SU-DHL-6 (cell line): ENCODE measurements at regions not wholly inside any gene's neighbourhood (a gene's known extent, or its start where the extent isn't known, plus 50 kb on each side); places are given as distances from the start of the nearest gene placed in this dataset.

Source experiments
- H2AFZ ChIP-seq: fragments of 200-600 bp; sonication (generic); 2 replicates; pipeline ENCODE4 v1.6.1; 2014; ENCODE audit warnings: low read depth, mild to moderate bottlenecking, moderate library complexity, mixed read lengths, antibody characterized with exemption, low read length; ENCODE audit not compliant: severe bottlenecking
- H3F3A ChIP-seq: fragments of 200-600 bp; shearing (Covaris generic); 2 replicates; pipeline ENCODE4 v1.6.0; 2016; ENCODE audit warnings: antibody characterized with exemption, mild to moderate bottlenecking; ENCODE audit not compliant: insufficient read depth
- H3K27ac ChIP-seq: fragments of 200-600 bp; sonication (generic); 2 replicates; pipeline ENCODE4 v1.5.1; 2016; ENCODE audit warnings: low read depth, mild to moderate bottlenecking, low read length, moderate library complexity, mixed read lengths
- H3K27me3 ChIP-seq: fragments of 200-600 bp; sonication (generic), shearing (Covaris generic); 2 replicates; pipeline ENCODE4 v1.6.0; 2014; ENCODE audit warnings: mild to moderate bottlenecking, low read length
- H3K36me3 ChIP-seq: fragments of 200-600 bp; sonication (generic); 2 replicates; pipeline ENCODE4 v1.6.1; 2014; ENCODE audit warnings: mild to moderate bottlenecking, low read length, mixed read lengths
- H3K4me2 ChIP-seq: fragments of 300-600, 200-600 bp; shearing (Covaris generic), sonication (generic); 2 replicates; pipeline ENCODE4 v1.6.0; 2014; ENCODE audit warnings: low read length, low read depth, mild to moderate bottlenecking; ENCODE audit not compliant: poor library complexity, severe bottlenecking
- H3K4me3 ChIP-seq: fragments of 200-600 bp; sonication (generic); 2 replicates; pipeline ENCODE4 v1.5.1; 2014; ENCODE audit warnings: antibody characterized with exemption, low read length, mild to moderate bottlenecking, mixed read lengths; ENCODE audit not compliant: insufficient read depth, poor library complexity, severe bottlenecking
- H3K79me2 ChIP-seq: fragments of 200-600 bp; sonication (generic); 2 replicates; pipeline ENCODE4 v1.6.1; 2014; ENCODE audit warnings: mild to moderate bottlenecking, low read length, moderate library complexity; ENCODE audit not compliant: insufficient read depth
- H3K9ac ChIP-seq: fragments of 200-600 bp; sonication (generic); 2 replicates; pipeline ENCODE4 v1.7.0; 2014; ENCODE audit warnings: mild to moderate bottlenecking, low read length
- H3K9me2 ChIP-seq: fragments of 200-600 bp; sonication (generic); replicated peaks from 2 replicates; pipeline ENCODE4 v1.6.1; 2014; ENCODE audit warnings: low read length; ENCODE audit not compliant: insufficient read depth
- H3K9me3 ChIP-seq: fragments of 200-600 bp; sonication (generic); 2 replicates; pipeline ENCODE4 v1.6.1; 2014; ENCODE audit warnings: low read length, mixed read lengths; ENCODE audit not compliant: insufficient read depth
- H4K20me1 ChIP-seq: fragments of 200-600 bp; sonication (generic); 2 replicates; pipeline ENCODE4 v1.6.1; 2014; ENCODE audit warnings: low read depth, mild to moderate bottlenecking, antibody characterized with exemption, low read length, moderate library complexity, mixed read lengths
- EZH2phosphoT487 ChIP-seq: fragments of 200-600 bp; sonication (generic), shearing (Covaris generic); conservative IDR thresholded peaks from 2 replicates; pipeline ENCODE4 v1.6.1; 2018; ENCODE audit warnings: mild to moderate bottlenecking, antibody characterized with exemption, low read length, moderate library complexity, mixed read lengths
- TF ChIP-seq, protein P1 (sequence below): fragments of 200-600 bp; sonication (generic); IDR thresholded peaks from one replicate; pipeline ENCODE4 v1.5.1; 2017; ENCODE audit warnings: antibody characterized with exemption, mild to moderate bottlenecking, low read length, moderate library complexity; ENCODE audit not compliant: insufficient read depth, poor library complexity, severe bottlenecking

- Histone ChIP-seq H2AFZ (no peak overlapping the region), H3K9ac (no peak overlapping the region), H3K27ac (no peak overlapping the region), H3K4me2 (no peak overlapping the region), H3K9me2 (no peaks in the 10 kb centered on the region), H3K36me3 (no peaks in the 10 kb centered on the region), H4K20me1 (no peaks in the 10 kb centered on the region), H3K27me3 (no peaks in the 10 kb centered on the region), H3K79me2 (no peaks in the 10 kb centered on the region), H3K9me3 (no peaks in the 10 kb centered on the region), H3F3A (no peaks in the 10 kb centered on the region), H3K4me3 (no peak overlapping the region)
- TF ChIP-seq EZH2phosphoT487: no peak
- TF ChIP-seq, protein P1, sequence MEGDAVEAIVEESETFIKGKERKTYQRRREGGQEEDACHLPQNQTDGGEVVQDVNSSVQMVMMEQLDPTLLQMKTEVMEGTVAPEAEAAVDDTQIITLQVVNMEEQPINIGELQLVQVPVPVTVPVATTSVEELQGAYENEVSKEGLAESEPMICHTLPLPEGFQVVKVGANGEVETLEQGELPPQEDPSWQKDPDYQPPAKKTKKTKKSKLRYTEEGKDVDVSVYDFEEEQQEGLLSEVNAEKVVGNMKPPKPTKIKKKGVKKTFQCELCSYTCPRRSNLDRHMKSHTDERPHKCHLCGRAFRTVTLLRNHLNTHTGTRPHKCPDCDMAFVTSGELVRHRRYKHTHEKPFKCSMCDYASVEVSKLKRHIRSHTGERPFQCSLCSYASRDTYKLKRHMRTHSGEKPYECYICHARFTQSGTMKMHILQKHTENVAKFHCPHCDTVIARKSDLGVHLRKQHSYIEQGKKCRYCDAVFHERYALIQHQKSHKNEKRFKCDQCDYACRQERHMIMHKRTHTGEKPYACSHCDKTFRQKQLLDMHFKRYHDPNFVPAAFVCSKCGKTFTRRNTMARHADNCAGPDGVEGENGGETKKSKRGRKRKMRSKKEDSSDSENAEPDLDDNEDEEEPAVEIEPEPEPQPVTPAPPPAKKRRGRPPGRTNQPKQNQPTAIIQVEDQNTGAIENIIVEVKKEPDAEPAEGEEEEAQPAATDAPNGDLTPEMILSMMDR: peak; percentile 36
These were observed 505.6 kb upstream of the MKI67 start for GRCh38 chr10:128631801-128632241.

GRCh38 chr10:128632694-128633093, 506.5 kb upstream of the MKI67 start:
- Histone ChIP-seq H3K36me3 (no peaks in the 10 kb centered on the region), H3K27me3 (no peaks in the 10 kb centered on the region), H4K20me1 (no peaks in the 10 kb centered on the region), H3K27ac (no peak overlapping the region), H3K9me2 (no peaks in the 10 kb centered on the region), H3K9ac (no peak overlapping the region), H3K9me3 (no peaks in the 10 kb centered on the region), H3K4me2 (no peak overlapping the region), H3K79me2 (no peaks in the 10 kb centered on the region), H3F3A (no peaks in the 10 kb centered on the region), H2AFZ (no peak overlapping the region), H3K4me3 (no peak overlapping the region)
- TF ChIP-seq, protein P1: no peak
- TF ChIP-seq EZH2phosphoT487: no peak

DNA sequence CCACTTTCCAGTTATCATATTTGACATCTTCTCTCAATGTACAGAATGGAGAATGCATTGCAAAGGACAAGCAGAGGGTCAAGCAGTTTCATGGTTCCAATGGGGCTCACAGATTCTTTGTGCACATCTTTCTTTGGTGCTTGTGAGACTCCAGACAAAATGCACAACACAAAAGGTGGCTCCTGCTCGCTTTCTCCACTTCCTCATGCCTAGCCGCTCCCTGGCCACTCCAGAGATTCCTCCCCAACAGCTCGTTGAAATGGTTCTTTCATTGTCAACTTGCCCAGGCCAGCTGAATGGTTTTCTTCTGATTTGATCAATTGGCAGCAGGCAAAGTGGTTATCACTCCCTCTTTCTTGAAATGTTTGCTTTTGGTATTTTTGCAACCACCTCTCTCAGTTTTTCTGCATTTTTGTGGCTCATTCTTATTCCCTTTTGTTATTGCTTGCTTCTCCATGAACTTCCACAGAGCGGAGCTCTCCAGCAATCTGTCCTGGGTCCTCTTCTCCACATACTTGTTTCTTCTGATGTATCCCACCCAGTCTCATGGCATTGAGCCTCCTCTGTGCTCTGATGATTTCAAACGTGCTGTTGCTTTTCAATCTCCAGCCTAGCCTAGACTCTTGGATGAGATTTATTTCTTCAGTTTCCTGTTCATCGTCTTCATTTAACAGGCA, 507.8 kb upstream of the MKI67 start:
- no peak overlapping the region for H2AFZ ChIP-seq
- no peak for TF ChIP-seq EZH2phosphoT487
- TF ChIP-seq, protein P1: no peak
- H3K9me2 ChIP-seq: no peaks in the 10 kb centered on the region
- no peaks in the 10 kb centered on the region for H3K27me3 ChIP-seq
- H3K4me2 ChIP-seq: no peak overlapping the region
- no peaks in the 10 kb centered on the region for H3F3A ChIP-seq
- H3K9me3 ChIP-seq: no peaks in the 10 kb centered on the region
- H3K27ac ChIP-seq: no peak overlapping the region
- H3K79me2 ChIP-seq: no peaks in the 10 kb centered on the region
- no peak overlapping the region for H3K4me3 ChIP-seq
- H4K20me1 ChIP-seq: no peaks in the 10 kb centered on the region
- H3K36me3 ChIP-seq: no peaks in the 10 kb centered on the region
- no peak overlapping the region for H3K9ac ChIP-seq
